Progenitor cell of endocrine pancreas (in vitro differentiated cells): ENCODE measurements at regions not wholly inside any gene's neighbourhood (a gene's known extent, or its start where the extent isn't known, plus 50 kb on each side); places are given as distances from the start of the nearest gene placed in this dataset.

ENCODE experiments used
- DNase-seq: peaks from one replicate; pipeline ENCODE4 v3.0.0; 2021; ENCODE audit warnings: low spot score; ENCODE audit not compliant: unreplicated experiment
- H3K27ac Mint-ChIP-seq: 2 replicates; pipeline ENCODE4 v1.8.0; 2021; ENCODE audit warnings: mild to moderate bottlenecking, moderate library complexity, mixed read lengths
- H3K27me3 Mint-ChIP-seq: 2 replicates; pipeline ENCODE4 v1.8.0; 2021; ENCODE audit warnings: mixed read lengths
- H3K36me3 Mint-ChIP-seq: 2 replicates; pipeline ENCODE4 v1.8.0; 2022; ENCODE audit warnings: mixed read lengths; ENCODE audit not compliant: insufficient read depth
- H3K4me1 Mint-ChIP-seq: 2 replicates; pipeline ENCODE4 v1.8.0; 2021; ENCODE audit warnings: low read depth, mixed read lengths
- H3K4me3 Mint-ChIP-seq: 2 replicates; pipeline ENCODE4 v1.8.0; 2021; ENCODE audit warnings: low read depth, mild to moderate bottlenecking, moderate library complexity, mixed read lengths
- H3K9me3 Mint-ChIP-seq: 2 replicates; pipeline ENCODE4 v1.8.0; 2021; ENCODE audit warnings: low read depth, mixed read lengths
- TF ChIP-seq, protein P1 (sequence below): fragments of 200-600 bp; sonication (generic); IDR thresholded peaks from one replicate; pipeline ENCODE4 v1.5.0; 2021; ENCODE audit warnings: antibody characterized with exemption, mild to moderate bottlenecking; ENCODE audit not compliant: unreplicated experiment

GRCh38 chr19:28934631-28935030, 278.3 kb downstream of the UQCRFS1 start:
- no peaks in the 10 kb centered on the region for H3K36me3 Mint-ChIP-seq
- TF ChIP-seq, protein P1, sequence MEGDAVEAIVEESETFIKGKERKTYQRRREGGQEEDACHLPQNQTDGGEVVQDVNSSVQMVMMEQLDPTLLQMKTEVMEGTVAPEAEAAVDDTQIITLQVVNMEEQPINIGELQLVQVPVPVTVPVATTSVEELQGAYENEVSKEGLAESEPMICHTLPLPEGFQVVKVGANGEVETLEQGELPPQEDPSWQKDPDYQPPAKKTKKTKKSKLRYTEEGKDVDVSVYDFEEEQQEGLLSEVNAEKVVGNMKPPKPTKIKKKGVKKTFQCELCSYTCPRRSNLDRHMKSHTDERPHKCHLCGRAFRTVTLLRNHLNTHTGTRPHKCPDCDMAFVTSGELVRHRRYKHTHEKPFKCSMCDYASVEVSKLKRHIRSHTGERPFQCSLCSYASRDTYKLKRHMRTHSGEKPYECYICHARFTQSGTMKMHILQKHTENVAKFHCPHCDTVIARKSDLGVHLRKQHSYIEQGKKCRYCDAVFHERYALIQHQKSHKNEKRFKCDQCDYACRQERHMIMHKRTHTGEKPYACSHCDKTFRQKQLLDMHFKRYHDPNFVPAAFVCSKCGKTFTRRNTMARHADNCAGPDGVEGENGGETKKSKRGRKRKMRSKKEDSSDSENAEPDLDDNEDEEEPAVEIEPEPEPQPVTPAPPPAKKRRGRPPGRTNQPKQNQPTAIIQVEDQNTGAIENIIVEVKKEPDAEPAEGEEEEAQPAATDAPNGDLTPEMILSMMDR, result no peak
- H3K4me1 Mint-ChIP-seq, result no peaks in the 10 kb centered on the region
- no peak overlapping the region for H3K4me3 Mint-ChIP-seq
- H3K27ac Mint-ChIP-seq, result no peak overlapping the region
- DNase-seq, result no peak
- H3K9me3 Mint-ChIP-seq, result peaks cover 6% of the 10 kb centered on the region
- H3K27me3 Mint-ChIP-seq, result peaks cover 44% of the 10 kb centered on the region

DNA sequence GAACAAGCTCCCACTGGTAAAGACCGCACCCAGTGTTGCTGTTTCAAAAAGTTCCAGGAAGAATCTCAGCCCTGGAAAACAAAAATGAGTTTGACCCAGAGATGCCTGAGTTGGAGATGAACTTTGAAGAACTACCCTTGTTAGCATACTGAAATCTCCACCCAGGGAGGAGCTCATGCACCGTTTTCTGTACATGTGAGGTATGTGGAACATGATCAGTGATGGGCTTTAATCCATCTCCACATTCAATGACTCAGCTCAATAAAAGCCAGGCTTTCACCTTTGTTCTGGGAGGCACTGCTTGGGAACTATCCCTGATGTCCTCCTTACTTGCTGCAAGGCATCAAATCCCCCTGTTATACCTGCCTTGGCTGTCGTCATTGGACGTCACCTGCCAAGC, 279.9 kb downstream of the UQCRFS1 start:
- H3K4me1 Mint-ChIP-seq, result no peaks in the 10 kb centered on the region
- TF ChIP-seq, protein P1, result no peak
- no peaks in the 10 kb centered on the region for H3K9me3 Mint-ChIP-seq
- no peak overlapping the region for H3K4me3 Mint-ChIP-seq
- no peak for DNase-seq
- peaks cover 41% of the 10 kb centered on the region for H3K27me3 Mint-ChIP-seq
- H3K27ac Mint-ChIP-seq, result no peak overlapping the region
- H3K36me3 Mint-ChIP-seq, result no peaks in the 10 kb centered on the region

DNA sequence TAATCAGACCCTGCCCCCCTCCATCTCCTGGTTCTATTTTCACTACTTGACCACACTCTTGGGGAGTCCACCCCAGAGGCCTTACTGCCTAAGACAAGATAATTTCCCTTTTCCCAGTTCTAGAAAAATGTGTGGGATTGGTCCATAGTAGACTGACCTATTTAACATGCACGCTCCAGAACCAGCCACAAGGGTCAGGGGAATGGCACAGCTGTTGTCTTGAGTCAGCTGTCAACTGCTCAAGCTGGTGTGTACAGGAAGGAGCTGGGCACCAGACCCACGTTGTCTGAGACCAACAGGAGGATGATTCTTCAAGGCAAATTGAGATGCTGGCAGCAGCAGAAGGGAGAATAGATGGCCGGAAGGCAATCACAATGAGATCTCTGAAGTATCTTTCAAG, 280.5 kb downstream of the UQCRFS1 start:
- Mint-ChIP-seq H3K27ac (no peak overlapping the region), H3K4me1 (no peaks in the 10 kb centered on the region), H3K27me3 (peaks cover 43% of the 10 kb centered on the region), H3K4me3 (no peak overlapping the region), H3K36me3 (no peaks in the 10 kb centered on the region), H3K9me3 (no peaks in the 10 kb centered on the region)
- DNase-seq, result no peak
- TF ChIP-seq, protein P1, result no peak

- H3K4me3 Mint-ChIP-seq, result no peak overlapping the region
- H3K27ac Mint-ChIP-seq, result no peak overlapping the region
- TF ChIP-seq, protein P1, result no peak
- H3K9me3 Mint-ChIP-seq, result no peaks in the 10 kb centered on the region
- peaks cover 29% of the 10 kb centered on the region for H3K27me3 Mint-ChIP-seq
- no peaks in the 10 kb centered on the region for H3K4me1 Mint-ChIP-seq
- no peaks in the 10 kb centered on the region for H3K36me3 Mint-ChIP-seq
- no peak for DNase-seq
Observed at GRCh38 chr19:28929006-28929405, 283.9 kb downstream of the UQCRFS1 start.

DNA sequence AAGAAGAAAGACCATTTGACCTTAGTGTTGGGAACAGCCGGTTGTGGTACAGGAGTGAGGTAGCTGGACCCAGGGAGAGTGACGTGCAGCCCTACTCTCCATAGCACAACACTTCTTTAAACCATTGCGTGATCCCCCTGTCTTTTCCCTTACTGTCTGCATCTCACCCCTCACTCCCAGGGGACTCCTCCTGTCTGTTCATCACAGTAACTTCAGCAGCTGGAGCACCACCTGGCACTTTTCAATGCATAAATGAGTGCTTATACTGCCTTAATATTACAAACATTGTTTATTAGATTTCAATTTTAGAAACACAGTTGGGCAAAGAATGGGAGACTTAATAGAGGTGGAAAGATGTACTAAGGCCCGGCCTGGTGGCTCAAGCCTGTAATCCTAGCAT, 285.5 kb downstream of the UQCRFS1 start:
- DNase-seq, result no peak
- Mint-ChIP-seq H3K4me1 (peaks cover 6% of the 10 kb centered on the region), H3K27me3 (peaks cover 24% of the 10 kb centered on the region), H3K27ac (no peak overlapping the region), H3K9me3 (no peaks in the 10 kb centered on the region), H3K36me3 (no peaks in the 10 kb centered on the region), H3K4me3 (no peak overlapping the region)
- TF ChIP-seq, protein P1, result no peak
